ENCODE measurements at regions not wholly inside any gene's neighbourhood (a gene's known extent, or its start where the extent isn't known, plus 50 kb on each side); places are given as distances from the start of the nearest gene placed in this dataset.

DNA sequence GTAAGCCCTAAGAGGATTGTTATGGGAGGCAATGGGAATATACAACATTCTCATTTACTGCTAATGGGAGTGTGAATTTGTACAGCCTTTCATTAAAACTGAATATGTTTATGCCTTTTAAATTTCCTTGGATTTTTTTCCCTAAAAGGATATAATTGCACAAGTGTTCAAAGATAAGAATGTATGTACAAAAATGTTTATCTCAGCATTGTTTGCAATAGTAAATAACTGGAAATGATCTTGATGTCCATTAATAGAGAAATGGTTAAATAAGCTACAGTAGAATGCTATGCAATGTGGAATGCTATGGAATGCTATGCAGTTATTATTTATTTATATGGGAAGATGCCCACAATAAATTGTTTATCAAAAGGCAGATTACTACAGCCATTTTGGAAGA is 62.5 kb upstream of the SLC38A2 start:
- no peak for TF ChIP-seq POLR2AphosphoS5 (IDR thresholded peaks at IDR 0.05; ENCODE audit: insufficient read depth in 1 of 2, low read depth in 1 of 2)
- TF ChIP-seq, protein P1, sequence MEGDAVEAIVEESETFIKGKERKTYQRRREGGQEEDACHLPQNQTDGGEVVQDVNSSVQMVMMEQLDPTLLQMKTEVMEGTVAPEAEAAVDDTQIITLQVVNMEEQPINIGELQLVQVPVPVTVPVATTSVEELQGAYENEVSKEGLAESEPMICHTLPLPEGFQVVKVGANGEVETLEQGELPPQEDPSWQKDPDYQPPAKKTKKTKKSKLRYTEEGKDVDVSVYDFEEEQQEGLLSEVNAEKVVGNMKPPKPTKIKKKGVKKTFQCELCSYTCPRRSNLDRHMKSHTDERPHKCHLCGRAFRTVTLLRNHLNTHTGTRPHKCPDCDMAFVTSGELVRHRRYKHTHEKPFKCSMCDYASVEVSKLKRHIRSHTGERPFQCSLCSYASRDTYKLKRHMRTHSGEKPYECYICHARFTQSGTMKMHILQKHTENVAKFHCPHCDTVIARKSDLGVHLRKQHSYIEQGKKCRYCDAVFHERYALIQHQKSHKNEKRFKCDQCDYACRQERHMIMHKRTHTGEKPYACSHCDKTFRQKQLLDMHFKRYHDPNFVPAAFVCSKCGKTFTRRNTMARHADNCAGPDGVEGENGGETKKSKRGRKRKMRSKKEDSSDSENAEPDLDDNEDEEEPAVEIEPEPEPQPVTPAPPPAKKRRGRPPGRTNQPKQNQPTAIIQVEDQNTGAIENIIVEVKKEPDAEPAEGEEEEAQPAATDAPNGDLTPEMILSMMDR (IDR thresholded peaks at IDR 0.05): no peak
- no peak for TF ChIP-seq POLR2A (IDR thresholded peaks at IDR 0.05)

Data from vagina (tissue), 2 donors.